ENCODE measurements at regions not wholly inside any gene's neighbourhood (a gene's known extent, or its start where the extent isn't known, plus 50 kb on each side); places are given as distances from the start of the nearest gene placed in this dataset.
A peak's percentile ranks its signal among the peaks of the same experiment; 100 is the strongest.

GRCh38 chr5:61623401-61624069 is 291.5 kb downstream of the ZSWIM6 start:
- no peak for DNase-seq

DNA sequence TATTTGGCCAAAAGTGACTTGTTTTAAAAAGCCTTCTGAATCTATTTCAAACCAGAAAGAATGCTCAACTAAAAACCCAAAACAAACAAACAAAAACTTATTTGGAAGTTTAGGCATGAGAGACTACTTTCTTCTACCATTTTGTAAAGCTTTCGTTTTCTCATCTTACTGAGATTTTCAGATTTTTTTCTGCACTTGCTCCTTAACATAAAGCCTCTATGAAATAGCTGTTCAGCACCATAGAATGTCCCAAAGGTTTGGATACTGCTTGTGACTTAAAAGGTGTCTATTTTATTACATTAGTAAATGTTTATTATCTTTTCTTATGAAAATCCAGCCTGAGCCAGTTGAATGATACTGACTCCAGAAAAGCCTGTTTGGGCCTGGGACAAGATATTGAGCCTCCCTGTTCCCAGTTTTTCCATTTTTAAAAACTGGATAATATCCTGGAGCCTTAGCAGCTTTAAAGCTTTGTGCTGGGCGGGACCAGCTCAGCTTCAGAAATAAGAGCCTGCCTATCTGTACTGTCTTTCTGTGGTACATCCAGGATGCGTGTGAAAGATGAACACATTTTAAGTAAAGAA is 292.6 kb downstream of the ZSWIM6 start:
- no peak for DNase-seq

DNA sequence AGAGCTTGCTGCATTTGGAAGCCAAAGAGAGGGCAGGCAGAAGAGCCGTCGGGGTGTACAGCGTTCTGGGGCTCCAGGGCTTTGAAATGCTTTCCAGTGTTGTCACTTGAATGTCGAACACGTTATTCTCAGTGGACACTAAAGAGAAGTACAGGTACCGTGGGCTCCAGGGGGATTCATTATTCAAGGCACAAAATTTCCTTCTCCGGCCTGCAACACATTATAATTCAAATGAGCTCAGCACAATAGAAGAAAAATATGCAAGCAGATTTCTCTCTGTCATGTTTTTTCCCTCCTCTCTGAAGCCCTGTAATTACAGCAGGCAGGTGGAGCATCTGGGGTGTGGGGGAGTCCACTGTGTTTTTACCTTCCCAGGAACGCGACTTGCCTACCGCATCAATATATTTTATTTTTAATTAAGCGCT is 293.1 kb downstream of the ZSWIM6 start:
- no peak for DNase-seq

GRCh38 chr5:61625681-61626621 is 293.9 kb downstream of the ZSWIM6 start:
- peak; percentile 12 for DNase-seq

- no peak for DNase-seq
These were observed 294.7 kb downstream of the ZSWIM6 start for GRCh38 chr5:61626639-61627282.

GRCh38 chr5:61627531-61627930 is 295.5 kb downstream of the ZSWIM6 start:
- no peak for DNase-seq

GRCh38 chr5:61630908-61631307 is 298.9 kb downstream of the ZSWIM6 start:
- DNase-seq, result no peak

GRCh38 chr5:61631438-61631941 is 299.4 kb downstream of the ZSWIM6 start:
- no peak for DNase-seq

- no peak for DNase-seq
These were observed 300.0 kb downstream of the ZSWIM6 start for GRCh38 chr5:61632064-61632463.

- DNase-seq, result no peak
These were observed 303.2 kb downstream of the ZSWIM6 start for GRCh38 chr5:61635271-61635670.

- DNase-seq, result no peak
These were observed 305.5 kb downstream of the ZSWIM6 start for GRCh38 chr5:61637566-61637965.

GRCh38 chr5:61638476-61638875 is 306.4 kb downstream of the ZSWIM6 start:
- DNase-seq, result no peak

- no peak for DNase-seq
These were observed 308.3 kb downstream of the ZSWIM6 start for GRCh38 chr5:61640179-61641021.

GRCh38 chr5:61641748-61642565 is 309.9 kb downstream of the ZSWIM6 start:
- no peak for DNase-seq

- no peak for DNase-seq
These were observed 315.6 kb downstream of the ZSWIM6 start for GRCh38 chr5:61647672-61648071.

DNA sequence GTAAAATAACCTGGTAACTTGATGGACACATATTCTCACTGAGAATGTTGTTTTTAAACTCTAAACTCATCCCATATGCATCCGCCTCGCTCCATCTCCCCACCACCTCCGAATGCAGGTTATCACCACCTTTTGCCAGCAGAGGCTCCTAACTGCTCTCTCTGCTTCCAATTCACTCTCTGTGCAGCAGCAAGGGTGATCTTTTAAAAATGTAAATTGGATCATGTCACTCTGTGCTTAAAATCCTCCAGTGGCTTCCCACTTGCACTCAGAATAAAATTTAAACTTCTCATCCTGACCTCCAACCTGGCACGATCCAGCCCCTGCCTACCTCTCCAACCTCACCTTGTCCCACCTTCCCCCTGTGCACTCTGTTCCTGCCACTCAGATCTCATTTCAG is 317.2 kb downstream of the ZSWIM6 start:
- no peak for DNase-seq

- DNase-seq, result no peak
These were observed 317.9 kb downstream of the ZSWIM6 start for GRCh38 chr5:61649971-61650370.

- no peak for DNase-seq
These were observed 318.6 kb downstream of the ZSWIM6 start for GRCh38 chr5:61650661-61651060.

DNA sequence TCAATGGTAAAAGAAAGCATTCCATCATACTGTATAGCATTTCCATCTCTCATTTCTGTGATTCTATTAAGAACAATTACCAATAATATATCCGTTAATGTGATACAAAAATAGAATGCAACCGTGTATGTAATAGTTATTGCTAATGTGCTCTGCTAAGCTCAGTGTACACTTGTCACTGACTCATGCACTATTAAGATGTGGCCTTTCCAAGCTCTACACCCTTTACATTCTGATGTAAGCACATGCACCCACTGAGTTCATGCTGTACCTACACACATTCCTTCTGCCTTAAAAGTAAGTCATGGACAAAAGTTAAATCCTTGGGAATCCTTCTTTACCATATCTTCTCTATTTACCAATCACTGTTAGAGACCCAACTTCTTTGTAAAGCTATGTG is 319.1 kb downstream of the ZSWIM6 start:
- no peak for DNase-seq

DNA sequence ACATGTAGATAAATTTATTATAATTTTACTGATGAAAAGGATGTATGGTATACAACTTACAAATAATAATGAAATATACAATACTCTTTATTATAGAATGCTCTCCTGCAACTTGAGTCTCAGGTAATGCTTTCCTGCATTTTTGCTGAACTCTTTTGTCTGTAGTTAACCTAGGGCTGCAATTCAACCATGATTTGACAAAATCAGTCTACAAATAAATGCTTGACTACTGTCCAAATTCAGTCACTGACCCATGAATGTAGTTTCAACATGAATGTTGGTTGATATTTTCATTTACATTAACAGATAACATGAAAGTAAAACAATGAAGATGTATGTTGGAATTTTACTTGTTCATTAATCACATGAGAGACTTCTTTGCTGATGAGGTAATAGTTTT is 320.9 kb downstream of the ZSWIM6 start:
- no peak for DNase-seq
